Mucosa of gallbladder (tissue), 1 donor: ENCODE measurements at regions not wholly inside any gene's neighbourhood (a gene's known extent, or its start where the extent isn't known, plus 50 kb on each side); places are given as distances from the start of the nearest gene placed in this dataset.

ENCODE experiments used
- DNase-seq: peaks from one replicate; pipeline ENCODE4 v3.0.0-alpha.2; 2020; ENCODE audit warnings: low spot score
- donor health status: DM: no; HTN: no; CAD: no.

GRCh38 chrX:97766501-97767095 lies 882.9 kb downstream of the RPA4 start:
- DNase-seq: no peak

GRCh38 chrX:97787311-97787710 lies 903.6 kb downstream of the RPA4 start:
- no peak for DNase-seq

- DNase-seq: no peak
These were observed 904.1 kb downstream of the RPA4 start for GRCh38 chrX:97787849-97788248.

GRCh38 chrX:97790850-97791249 lies 907.1 kb downstream of the RPA4 start:
- no peak for DNase-seq

- DNase-seq: no peak
These were observed 913.4 kb downstream of the RPA4 start for GRCh38 chrX:97797076-97797475.

GRCh38 chrX:97806238-97806637 lies 922.5 kb downstream of the RPA4 start:
- DNase-seq: no peak

- no peak for DNase-seq
These were observed 923.2 kb downstream of the RPA4 start for GRCh38 chrX:97806946-97807345.

GRCh38 chrX:97820170-97820569 lies 936.5 kb downstream of the RPA4 start:
- DNase-seq: no peak

- no peak for DNase-seq
These were observed 944.8 kb downstream of the RPA4 start for GRCh38 chrX:97828471-97828870.

- no peak for DNase-seq
These were observed 952.3 kb downstream of the RPA4 start for GRCh38 chrX:97835969-97836368.

- DNase-seq: no peak
These were observed 958.0 kb downstream of the RPA4 start for GRCh38 chrX:97841544-97842179.

GRCh38 chrX:97842468-97843199 lies 958.9 kb downstream of the RPA4 start:
- DNase-seq: no peak

- no peak for DNase-seq
These were observed 959.6 kb downstream of the RPA4 start for GRCh38 chrX:97843200-97843811.

GRCh38 chrX:97844161-97844560 lies 960.5 kb downstream of the RPA4 start:
- DNase-seq: no peak

- no peak for DNase-seq
These were observed 961.2 kb downstream of the RPA4 start for GRCh38 chrX:97844943-97845342.

- no peak for DNase-seq
These were observed 961.7 kb downstream of the RPA4 start for GRCh38 chrX:97845451-97845850.

- no peak for DNase-seq
These were observed 962.5 kb downstream of the RPA4 start for GRCh38 chrX:97846228-97846627.

GRCh38 chrX:97846718-97847237 lies 963.1 kb downstream of the RPA4 start:
- no peak for DNase-seq

- no peak for DNase-seq
These were observed 964.4 kb downstream of the RPA4 start for GRCh38 chrX:97847885-97848679.

GRCh38 chrX:97849951-97850350 lies 966.2 kb downstream of the RPA4 start:
- no peak for DNase-seq

- no peak for DNase-seq
These were observed 967.2 kb downstream of the RPA4 start for GRCh38 chrX:97850911-97851310.

GRCh38 chrX:97854086-97854485 lies 970.4 kb downstream of the RPA4 start:
- DNase-seq: no peak
